Parathyroid adenoma (tissue), 2 donors: ENCODE measurements at regions not wholly inside any gene's neighbourhood (a gene's known extent, or its start where the extent isn't known, plus 50 kb on each side); places are given as distances from the start of the nearest gene placed in this dataset.

Experiments
- H2AFZ ChIP-seq: fragments of 300-600 bp; sonication (generic); one replicate; pipeline ENCODE4 v1.7.0; 2017; ENCODE audit warnings: antibody characterized with exemption, mild to moderate bottlenecking
- H3K27ac ChIP-seq: fragments of 300-600 bp; sonication (generic); one replicate; pipeline ENCODE4 v1.7.0; 2017
- H3K27me3 ChIP-seq: fragments of 300-600 bp; sonication (generic); one replicate; pipeline ENCODE4 v1.7.0; 2017; ENCODE audit warnings: low read length; ENCODE audit not compliant: control insufficient read depth, insufficient read depth
- H3K36me3 ChIP-seq: fragments of 300-600 bp; sonication (generic); one replicate; pipeline ENCODE4 v1.7.0; 2017; ENCODE audit warnings: low read length; ENCODE audit not compliant: control insufficient read depth, insufficient read depth
- H3K4me1 ChIP-seq: fragments of 300-600 bp; sonication (generic); one replicate; pipeline ENCODE4 v1.7.0; 2017; ENCODE audit warnings: control low read depth
- H3K4me2 ChIP-seq: fragments of 300-600 bp; sonication (generic); one replicate; pipeline ENCODE4 v1.7.0; 2017; ENCODE audit warnings: low read length
- H3K4me3 ChIP-seq: fragments of 300-600 bp; sonication (generic); one replicate; pipeline ENCODE4 v1.7.0; 2017; ENCODE audit warnings: low read depth, low read length
- H3K79me2 ChIP-seq: fragments of 300-600 bp; sonication (generic); one replicate; pipeline ENCODE4 v1.7.0; 2017; ENCODE audit warnings: control low read depth
- H3K9ac ChIP-seq: fragments of 300-600 bp; sonication (generic); one replicate; pipeline ENCODE4 v1.7.0; 2017; ENCODE audit warnings: mild to moderate bottlenecking
- H3K9me3 ChIP-seq: fragments of 300-600 bp; sonication (generic); one replicate; pipeline ENCODE4 v1.7.0; 2017; ENCODE audit warnings: low read length; ENCODE audit not compliant: control insufficient read depth
- CTCF ChIP-seq: fragments of 300-600 bp; sonication (generic); IDR thresholded peaks from one replicate; pipeline ENCODE4 v1.7.0; 2017; ENCODE audit warnings: antibody characterized with exemption, mild to moderate bottlenecking
- donor health status: primary hyperparathyroidism.

GRCh38 chr14:29165431-29165830, 398.8 kb downstream of the FOXG1 start:
- no peaks in the 10 kb centered on the region for H3K4me1 ChIP-seq
- no peak overlapping the region for H3K9ac ChIP-seq
- peak overlapping the region; percentile 12 for H2AFZ ChIP-seq
- TF ChIP-seq CTCF = no peak
- no peaks in the 10 kb centered on the region for H3K79me2 ChIP-seq
- H3K27ac ChIP-seq = no peak overlapping the region
- H3K27me3 ChIP-seq = no peaks in the 10 kb centered on the region
- H3K9me3 ChIP-seq = no peaks in the 10 kb centered on the region
- H3K36me3 ChIP-seq = no peaks in the 10 kb centered on the region
- H3K4me3 ChIP-seq = no peak overlapping the region
- H3K4me2 ChIP-seq = no peak overlapping the region

GRCh38 chr14:29166507-29166906, 399.9 kb downstream of the FOXG1 start:
- no peak overlapping the region for H3K4me3 ChIP-seq
- H3K79me2 ChIP-seq = no peaks in the 10 kb centered on the region
- H3K4me1 ChIP-seq = no peaks in the 10 kb centered on the region
- no peak for TF ChIP-seq CTCF
- H3K27me3 ChIP-seq = no peaks in the 10 kb centered on the region
- no peak overlapping the region for H3K27ac ChIP-seq
- H2AFZ ChIP-seq = no peak overlapping the region
- H3K4me2 ChIP-seq = no peak overlapping the region
- H3K36me3 ChIP-seq = no peaks in the 10 kb centered on the region
- H3K9me3 ChIP-seq = no peaks in the 10 kb centered on the region
- no peak overlapping the region for H3K9ac ChIP-seq

GRCh38 chr14:29168149-29168548, 401.6 kb downstream of the FOXG1 start:
- H2AFZ ChIP-seq = no peak overlapping the region
- no peak overlapping the region for H3K4me3 ChIP-seq
- H3K36me3 ChIP-seq = no peaks in the 10 kb centered on the region
- no peak for TF ChIP-seq CTCF
- H3K4me2 ChIP-seq = no peak overlapping the region
- no peaks in the 10 kb centered on the region for H3K9me3 ChIP-seq
- no peak overlapping the region for H3K9ac ChIP-seq
- no peaks in the 10 kb centered on the region for H3K27me3 ChIP-seq
- H3K4me1 ChIP-seq = no peaks in the 10 kb centered on the region
- no peak overlapping the region for H3K27ac ChIP-seq
- H3K79me2 ChIP-seq = no peaks in the 10 kb centered on the region

GRCh38 chr14:29169408-29169807, 402.8 kb downstream of the FOXG1 start:
- H3K4me1 ChIP-seq = no peaks in the 10 kb centered on the region
- no peaks in the 10 kb centered on the region for H3K36me3 ChIP-seq
- H3K27ac ChIP-seq = no peak overlapping the region
- TF ChIP-seq CTCF = no peak
- no peak overlapping the region for H2AFZ ChIP-seq
- no peak overlapping the region for H3K4me3 ChIP-seq
- H3K9ac ChIP-seq = no peak overlapping the region
- no peaks in the 10 kb centered on the region for H3K9me3 ChIP-seq
- H3K79me2 ChIP-seq = no peaks in the 10 kb centered on the region
- no peaks in the 10 kb centered on the region for H3K27me3 ChIP-seq
- H3K4me2 ChIP-seq = no peak overlapping the region

- Histone ChIP-seq H3K36me3 (no peaks in the 10 kb centered on the region), H3K9ac (no peak overlapping the region), H3K9me3 (no peaks in the 10 kb centered on the region), H3K4me2 (no peak overlapping the region), H3K79me2 (no peaks in the 10 kb centered on the region), H2AFZ (no peak overlapping the region), H3K4me3 (no peak overlapping the region), H3K4me1 (no peaks in the 10 kb centered on the region), H3K27ac (no peak overlapping the region), H3K27me3 (no peaks in the 10 kb centered on the region)
- TF ChIP-seq CTCF = no peak
These were observed 409.1 kb downstream of the FOXG1 start for GRCh38 chr14:29175706-29176105.
